ENCODE measurements at regions not wholly inside any gene's neighbourhood (a gene's known extent, or its start where the extent isn't known, plus 50 kb on each side); places are given as distances from the start of the nearest gene placed in this dataset.

- H3K9me3 Mint-ChIP-seq, result no peaks in the 10 kb centered on the region
- H3K4me3 Mint-ChIP-seq, result no peak overlapping the region
- no peaks in the 10 kb centered on the region for H3K4me1 Mint-ChIP-seq (ENCODE audit: low read depth)
- no peak for ATAC-seq (replicated peaks in 1 of 2)
- H3K36me3 Mint-ChIP-seq (ENCODE audit: insufficient read depth in 2 of 2), result no peaks in the 10 kb centered on the region
- DNase-seq, result no peak
- H3K27me3 Mint-ChIP-seq (ENCODE audit: low read depth), result no peaks in the 10 kb centered on the region
- H3K27ac Mint-ChIP-seq, result no peak overlapping the region
Measured at GRCh38 chr16:72291121-72291520, 119.2 kb upstream of the PMFBP1 start.

GRCh38 chr16:72287649-72288048, 115.7 kb upstream of the PMFBP1 start:
- Mint-ChIP-seq H3K9me3 (no peaks in the 10 kb centered on the region), H3K27ac (no peak overlapping the region), H3K4me3 (no peak overlapping the region), H3K36me3 (ENCODE audit: insufficient read depth in 2 of 2) (no peaks in the 10 kb centered on the region), H3K27me3 (ENCODE audit: low read depth) (no peaks in the 10 kb centered on the region), H3K4me1 (ENCODE audit: low read depth) (no peaks in the 10 kb centered on the region)
- DNase-seq (no peak), ATAC-seq (replicated peaks in 1 of 2) (no peak)

- no peaks in the 10 kb centered on the region for H3K4me1 Mint-ChIP-seq (ENCODE audit: low read depth)
- H3K27me3 Mint-ChIP-seq (ENCODE audit: low read depth), result no peaks in the 10 kb centered on the region
- H3K27ac Mint-ChIP-seq, result no peak overlapping the region
- no peaks in the 10 kb centered on the region for H3K36me3 Mint-ChIP-seq (ENCODE audit: insufficient read depth in 2 of 2)
- DNase-seq (no peak), ATAC-seq (replicated peaks in 1 of 2) (no peak)
- no peak overlapping the region for H3K4me3 Mint-ChIP-seq
- no peaks in the 10 kb centered on the region for H3K9me3 Mint-ChIP-seq
Measured at GRCh38 chr16:72286936-72287620, 115.1 kb upstream of the PMFBP1 start.

DNA sequence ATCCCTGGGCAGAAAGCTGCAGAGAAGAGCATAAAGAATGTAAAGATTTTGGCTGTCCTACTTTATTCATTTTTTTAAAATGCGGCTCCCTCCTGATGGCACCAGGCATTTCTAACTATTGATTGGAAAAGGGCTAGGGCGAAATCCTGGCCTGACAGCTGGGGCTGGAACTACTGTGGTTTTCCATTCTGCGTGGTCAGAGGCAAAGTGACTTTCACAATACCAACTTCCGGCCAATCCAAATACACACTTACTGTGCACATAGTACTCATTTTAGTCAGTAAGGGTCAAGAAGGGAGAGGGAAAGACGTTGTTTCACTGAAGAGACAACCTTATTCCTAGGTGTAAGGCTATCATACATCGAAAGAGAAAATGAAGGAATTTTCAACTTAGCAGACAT, 113.8 kb upstream of the PMFBP1 start:
- Mint-ChIP-seq H3K4me3 (no peak overlapping the region), H3K36me3 (ENCODE audit: insufficient read depth in 2 of 2) (no peaks in the 10 kb centered on the region), H3K9me3 (no peaks in the 10 kb centered on the region), H3K4me1 (ENCODE audit: low read depth) (no peaks in the 10 kb centered on the region), H3K27ac (no peak overlapping the region), H3K27me3 (ENCODE audit: low read depth) (no peaks in the 10 kb centered on the region)
- no peak for DNase-seq
- ATAC-seq (replicated peaks in 1 of 2), result no peak

GRCh38 chr16:72285324-72285723, 113.4 kb upstream of the PMFBP1 start:
- ATAC-seq (replicated peaks in 1 of 2) (no peak), DNase-seq (no peak)
- H3K27me3 Mint-ChIP-seq (ENCODE audit: low read depth), result no peaks in the 10 kb centered on the region
- H3K4me1 Mint-ChIP-seq (ENCODE audit: low read depth), result no peaks in the 10 kb centered on the region
- H3K9me3 Mint-ChIP-seq, result no peaks in the 10 kb centered on the region
- H3K27ac Mint-ChIP-seq, result no peak overlapping the region
- no peak overlapping the region for H3K4me3 Mint-ChIP-seq
- H3K36me3 Mint-ChIP-seq (ENCODE audit: insufficient read depth in 2 of 2), result no peaks in the 10 kb centered on the region

DNA sequence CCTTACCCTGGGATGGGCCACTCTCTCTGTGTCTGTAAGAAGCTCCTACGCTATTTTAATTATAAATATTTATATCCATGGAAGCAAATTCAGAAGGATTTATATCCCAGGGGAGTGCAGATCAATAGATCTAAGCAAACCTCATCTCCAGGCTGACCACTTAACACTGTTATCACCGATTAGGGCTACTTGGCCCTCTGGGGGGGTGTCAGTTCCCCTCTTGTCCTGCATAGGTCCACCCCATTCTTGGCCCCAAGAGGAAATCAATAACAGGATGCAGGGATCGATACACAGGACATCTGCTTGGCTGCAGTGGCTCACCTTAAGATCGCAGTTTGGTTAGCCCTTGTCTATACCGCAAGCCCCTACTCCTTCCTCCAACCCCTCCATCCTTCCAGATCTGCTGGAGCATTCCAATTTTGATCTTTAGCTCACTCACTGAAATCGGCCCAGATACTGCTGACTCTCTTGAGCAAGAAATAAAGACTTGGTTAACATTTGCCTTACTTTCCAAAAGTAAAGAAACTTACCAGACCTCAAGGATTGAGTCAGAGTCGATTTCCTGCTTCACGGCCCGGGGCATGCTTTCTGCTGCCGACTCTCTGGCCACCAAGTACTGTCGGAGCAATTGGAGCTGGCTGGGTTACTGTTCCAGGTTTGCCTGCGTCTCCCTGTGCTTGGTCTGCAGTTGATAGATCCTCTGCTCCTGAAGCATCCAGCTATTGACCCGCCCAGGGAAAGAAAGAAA, 112.3 kb upstream of the PMFBP1 start:
- Mint-ChIP-seq H3K9me3 (no peaks in the 10 kb centered on the region), H3K36me3 (ENCODE audit: insufficient read depth in 2 of 2) (no peaks in the 10 kb centered on the region), H3K4me3 (no peak overlapping the region), H3K27ac (no peak overlapping the region), H3K4me1 (ENCODE audit: low read depth) (no peaks in the 10 kb centered on the region), H3K27me3 (ENCODE audit: low read depth) (no peaks in the 10 kb centered on the region)
- DNase-seq, result no peak
- ATAC-seq (replicated peaks in 1 of 2), result no peak

GRCh38 chr16:72282362-72282761, 110.4 kb upstream of the PMFBP1 start:
- no peak overlapping the region for H3K4me3 Mint-ChIP-seq
- H3K36me3 Mint-ChIP-seq (ENCODE audit: insufficient read depth in 2 of 2), result no peaks in the 10 kb centered on the region
- H3K9me3 Mint-ChIP-seq, result no peaks in the 10 kb centered on the region
- H3K4me1 Mint-ChIP-seq (ENCODE audit: low read depth), result no peaks in the 10 kb centered on the region
- DNase-seq, result no peak
- H3K27ac Mint-ChIP-seq, result no peak overlapping the region
- H3K27me3 Mint-ChIP-seq (ENCODE audit: low read depth), result no peaks in the 10 kb centered on the region
- ATAC-seq (replicated peaks in 1 of 2), result no peak

DNA sequence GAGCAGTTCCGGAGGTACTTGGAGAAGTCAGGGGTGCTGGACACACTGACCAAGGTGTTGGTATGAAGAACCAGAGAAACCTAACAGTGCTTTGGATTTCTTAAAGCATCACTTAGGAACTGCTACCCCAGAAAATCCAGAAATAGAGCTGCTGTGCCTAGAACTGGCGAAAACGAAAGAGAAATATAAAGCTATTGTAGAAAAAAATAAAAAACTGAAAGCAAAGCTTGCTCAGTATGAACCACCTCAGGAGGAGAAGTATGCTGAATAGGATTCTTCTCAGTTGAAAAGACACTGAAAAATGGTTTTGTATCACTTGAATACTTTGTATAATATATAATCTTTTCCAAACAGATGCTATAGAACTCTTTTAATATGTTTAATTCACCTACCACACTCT, 106.3 kb upstream of the PMFBP1 start:
- no peaks in the 10 kb centered on the region for H3K36me3 Mint-ChIP-seq (ENCODE audit: insufficient read depth in 2 of 2)
- no peaks in the 10 kb centered on the region for H3K27me3 Mint-ChIP-seq (ENCODE audit: low read depth)
- no peak for DNase-seq
- no peak overlapping the region for H3K4me3 Mint-ChIP-seq
- no peaks in the 10 kb centered on the region for H3K9me3 Mint-ChIP-seq
- H3K4me1 Mint-ChIP-seq (ENCODE audit: low read depth), result no peaks in the 10 kb centered on the region
- no peak overlapping the region for H3K27ac Mint-ChIP-seq
- ATAC-seq (replicated peaks in 1 of 2), result no peak

GRCh38 chr16:72277749-72278148, 105.8 kb upstream of the PMFBP1 start:
- Mint-ChIP-seq H3K27ac (no peak overlapping the region), H3K4me1 (ENCODE audit: low read depth) (no peaks in the 10 kb centered on the region), H3K27me3 (ENCODE audit: low read depth) (no peaks in the 10 kb centered on the region), H3K9me3 (no peaks in the 10 kb centered on the region), H3K4me3 (no peak overlapping the region), H3K36me3 (ENCODE audit: insufficient read depth in 2 of 2) (no peaks in the 10 kb centered on the region)
- DNase-seq (no peak), ATAC-seq (replicated peaks in 1 of 2) (no peak)

- Mint-ChIP-seq H3K27ac (no peak overlapping the region), H3K27me3 (ENCODE audit: low read depth) (no peaks in the 10 kb centered on the region), H3K4me1 (ENCODE audit: low read depth) (no peaks in the 10 kb centered on the region), H3K9me3 (no peaks in the 10 kb centered on the region), H3K4me3 (no peak overlapping the region), H3K36me3 (ENCODE audit: insufficient read depth in 2 of 2) (no peaks in the 10 kb centered on the region)
- no peak for ATAC-seq (replicated peaks in 1 of 2)
- DNase-seq, result no peak
Measured at GRCh38 chr16:72271699-72272240, 99.8 kb upstream of the PMFBP1 start.

- DNase-seq (no peak), ATAC-seq (replicated peaks in 1 of 2) (no peak)
- Mint-ChIP-seq H3K9me3 (no peaks in the 10 kb centered on the region), H3K4me3 (no peak overlapping the region), H3K27me3 (ENCODE audit: low read depth) (no peaks in the 10 kb centered on the region), H3K4me1 (ENCODE audit: low read depth) (no peaks in the 10 kb centered on the region), H3K27ac (no peak overlapping the region), H3K36me3 (ENCODE audit: insufficient read depth in 2 of 2) (no peaks in the 10 kb centered on the region)
Measured at GRCh38 chr16:72270531-72270930, 98.6 kb upstream of the PMFBP1 start.

DNA sequence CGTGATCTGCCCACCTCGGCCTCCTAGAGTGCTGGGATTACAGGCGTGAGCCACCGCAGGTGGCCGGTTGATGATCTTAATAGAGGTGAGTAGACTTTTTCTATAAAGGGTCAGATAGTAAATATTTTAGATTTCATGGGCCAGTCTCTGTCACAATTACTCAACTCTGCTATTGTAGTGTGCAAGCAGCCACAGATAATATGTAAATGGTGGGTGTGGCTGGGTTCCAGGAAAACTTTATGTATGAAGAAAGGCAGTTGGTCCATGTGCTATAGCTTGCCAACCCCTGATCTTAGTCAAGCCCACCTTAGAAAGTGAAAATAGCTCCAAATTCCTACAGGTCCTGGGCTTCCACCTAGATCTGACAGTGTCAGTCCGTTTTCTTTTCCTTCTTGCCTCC, 94.9 kb upstream of the PMFBP1 start:
- no peak for DNase-seq
- Mint-ChIP-seq H3K27ac (no peak overlapping the region), H3K36me3 (ENCODE audit: insufficient read depth in 2 of 2) (no peaks in the 10 kb centered on the region), H3K9me3 (no peaks in the 10 kb centered on the region), H3K4me3 (no peak overlapping the region), H3K27me3 (ENCODE audit: low read depth) (no peaks in the 10 kb centered on the region), H3K4me1 (ENCODE audit: low read depth) (no peaks in the 10 kb centered on the region)
- ATAC-seq (replicated peaks in 1 of 2), result no peak

DNA sequence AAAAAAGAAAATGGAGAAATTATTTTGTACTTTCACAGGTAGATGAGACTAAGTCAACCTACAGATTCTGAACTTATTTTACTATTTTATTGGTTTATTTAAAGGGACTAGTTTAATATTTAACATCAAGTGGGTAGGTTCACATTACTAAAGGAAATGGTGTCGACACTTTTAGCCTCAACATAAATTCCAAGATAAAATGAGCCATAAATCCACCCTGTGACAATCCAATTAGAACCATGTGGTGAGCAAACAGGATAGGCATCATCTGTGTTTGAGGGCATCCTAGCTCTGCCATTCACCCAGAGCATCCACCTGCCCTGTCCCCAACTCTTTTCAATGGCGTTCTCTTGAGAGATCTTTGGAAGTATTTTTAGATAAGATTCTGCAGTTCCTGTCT, 92.8 kb upstream of the PMFBP1 start:
- Mint-ChIP-seq H3K4me3 (no peak overlapping the region), H3K27me3 (ENCODE audit: low read depth) (no peaks in the 10 kb centered on the region), H3K4me1 (ENCODE audit: low read depth) (no peaks in the 10 kb centered on the region), H3K9me3 (no peaks in the 10 kb centered on the region), H3K27ac (no peak overlapping the region), H3K36me3 (ENCODE audit: insufficient read depth in 2 of 2) (no peaks in the 10 kb centered on the region)
- no peak for DNase-seq
- ATAC-seq (replicated peaks in 1 of 2), result no peak

GRCh38 chr16:72262711-72263110, 90.8 kb upstream of the PMFBP1 start:
- H3K4me3 Mint-ChIP-seq, result no peak overlapping the region
- H3K4me1 Mint-ChIP-seq (ENCODE audit: low read depth), result no peaks in the 10 kb centered on the region
- H3K27me3 Mint-ChIP-seq (ENCODE audit: low read depth), result no peaks in the 10 kb centered on the region
- H3K9me3 Mint-ChIP-seq, result peaks cover 0 to 3% of the 10 kb centered on the region in 2 donors
- no peak for ATAC-seq (replicated peaks in 1 of 2)
- H3K27ac Mint-ChIP-seq, result no peak overlapping the region
- no peaks in the 10 kb centered on the region for H3K36me3 Mint-ChIP-seq (ENCODE audit: insufficient read depth in 2 of 2)
- DNase-seq, result no peak

Data from activated T-cell treated with anti-CD3 and anti-CD28 coated beads, Interleukin-2, amount 50 U/mL, for 72 hours (primary cell).